Raji (cell line): ENCODE measurements at regions not wholly inside any gene's neighbourhood (a gene's known extent, or its start where the extent isn't known, plus 50 kb on each side); places are given as distances from the start of the nearest gene placed in this dataset.

ENCODE experiments used
- POLR2A ChIP-seq: IDR thresholded peaks from 2 replicates; pipeline ENCODE4 v1.6.1; 2011; ENCODE audit warnings: low read depth, low read length, control low read depth; ENCODE audit not compliant: insufficient read depth

DNA sequence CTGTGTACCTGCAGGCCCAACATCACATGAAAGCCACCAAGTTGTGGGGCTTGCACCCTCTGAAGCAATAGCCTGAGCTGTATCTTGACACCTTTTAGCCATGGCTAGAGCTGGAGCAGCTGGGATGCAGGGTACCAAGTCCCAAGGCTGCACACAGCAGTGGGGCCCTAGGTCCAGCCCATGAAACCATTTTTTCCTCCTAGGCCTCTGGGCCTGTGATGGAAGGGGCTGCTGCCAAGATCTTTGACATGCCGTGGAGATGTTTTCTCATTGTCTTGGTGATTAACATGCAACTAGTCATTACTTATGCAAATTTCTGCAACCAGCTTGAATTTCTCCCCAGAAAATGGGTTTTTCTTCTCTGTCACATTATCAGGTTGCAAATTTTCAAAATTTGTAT is 387.2 kb upstream of the RIOK2 start:
- TF ChIP-seq POLR2A: no peak

GRCh38 chr5:97575322-97575721 is 392.3 kb upstream of the RIOK2 start:
- TF ChIP-seq POLR2A: no peak

- TF ChIP-seq POLR2A: no peak
Observed at GRCh38 chr5:97576956-97577355, 393.9 kb upstream of the RIOK2 start.

DNA sequence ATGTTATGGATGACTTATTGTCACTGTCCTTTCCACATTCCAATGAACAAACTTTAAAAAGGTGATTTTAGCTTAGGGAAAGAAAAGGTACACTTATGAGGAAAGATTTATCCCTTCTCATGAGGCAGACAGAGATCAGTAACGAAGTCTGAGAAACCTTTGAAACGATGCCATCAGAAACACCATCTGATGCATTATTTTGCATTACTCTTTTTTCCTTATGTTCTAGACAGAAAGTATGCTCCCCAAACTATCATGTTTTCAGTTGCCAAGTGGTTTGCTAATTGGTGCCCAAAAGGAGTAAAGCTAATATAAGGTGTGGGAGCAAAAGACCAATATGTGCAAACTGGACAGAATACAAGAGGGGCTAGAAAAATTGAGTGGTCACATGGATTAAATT is 397.7 kb upstream of the RIOK2 start:
- no peak for TF ChIP-seq POLR2A

DNA sequence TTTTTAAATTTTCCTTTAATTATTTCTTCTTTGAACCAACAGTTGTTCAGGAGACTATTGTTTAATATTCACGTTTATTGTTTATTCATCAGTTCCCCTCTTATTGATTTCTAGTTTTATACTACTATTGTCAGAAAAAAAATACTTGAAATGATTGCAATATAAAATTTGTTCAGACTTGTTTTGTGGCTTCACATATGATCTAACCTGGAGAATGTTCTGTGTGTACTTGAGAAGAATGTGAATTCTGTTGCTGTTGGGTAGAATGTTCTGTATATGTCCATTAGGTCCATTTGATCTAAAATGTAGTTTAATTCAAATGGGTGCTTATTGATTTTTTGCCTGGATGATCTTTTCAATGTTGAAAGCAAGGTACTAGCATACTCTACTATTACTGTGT is 408.7 kb upstream of the RIOK2 start:
- no peak for TF ChIP-seq POLR2A

DNA sequence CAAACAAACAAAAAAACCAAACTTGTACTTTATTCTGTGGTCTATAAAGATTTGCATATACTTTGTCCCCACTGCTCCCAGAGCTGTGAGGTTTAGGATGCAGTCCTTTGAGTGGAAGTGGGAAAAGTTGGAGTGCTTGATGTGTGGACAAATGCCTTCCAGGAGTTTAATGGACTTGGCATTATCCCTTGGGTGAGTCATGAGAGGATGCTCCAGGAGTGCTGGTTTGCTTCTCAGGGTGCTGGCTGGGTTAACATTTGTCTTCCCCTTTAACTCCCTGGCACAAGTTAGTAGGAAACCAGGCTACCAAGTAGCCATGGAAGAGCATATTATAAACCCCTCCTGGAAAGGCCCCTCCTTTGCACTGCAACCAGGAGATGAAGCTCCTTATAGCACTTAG is 417.4 kb upstream of the RIOK2 start:
- no peak for TF ChIP-seq POLR2A

DNA sequence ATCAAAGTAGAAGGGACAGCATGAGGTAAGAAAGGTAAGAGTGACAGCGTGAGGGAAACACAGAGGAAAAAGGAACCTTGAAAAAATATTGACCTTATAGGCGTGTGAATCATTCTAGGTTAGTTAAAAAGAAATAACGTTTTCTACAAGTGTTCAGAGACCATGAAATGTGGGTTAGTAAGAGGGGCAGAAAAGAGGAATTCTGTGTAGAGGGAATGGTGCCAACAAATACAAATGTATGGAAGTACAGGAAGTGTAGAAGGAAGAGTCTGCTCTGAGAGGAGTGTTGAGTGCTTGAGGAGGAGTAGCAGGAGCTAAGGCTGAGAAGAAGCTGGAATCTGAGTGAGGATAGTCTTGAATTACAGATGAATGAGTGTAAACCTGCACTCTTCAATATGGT is 418.6 kb upstream of the RIOK2 start:
- no peak for TF ChIP-seq POLR2A

GRCh38 chr5:97606531-97606930 is 423.5 kb upstream of the RIOK2 start:
- TF ChIP-seq POLR2A: no peak

DNA sequence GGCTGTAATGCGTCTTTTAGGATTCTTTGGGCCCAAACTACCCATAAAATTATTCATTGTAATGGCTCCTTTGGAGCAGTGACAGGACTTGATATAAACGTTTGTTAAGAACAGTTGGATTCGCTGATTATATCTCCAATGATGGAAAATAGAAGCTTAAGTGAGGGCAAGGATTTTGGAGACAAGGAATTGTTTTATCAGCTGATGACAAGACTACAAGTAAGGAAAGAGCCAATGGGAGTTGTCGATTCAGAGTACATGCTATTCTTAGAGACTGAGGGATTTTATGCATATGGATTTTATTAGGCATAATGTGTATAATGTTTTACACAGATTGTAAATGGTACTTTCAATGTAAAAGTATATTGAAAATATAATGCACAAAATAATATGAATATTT is 425.5 kb upstream of the RIOK2 start:
- TF ChIP-seq POLR2A: no peak

- no peak for TF ChIP-seq POLR2A
Observed at GRCh38 chr5:97618721-97619120, 435.7 kb upstream of the RIOK2 start.

DNA sequence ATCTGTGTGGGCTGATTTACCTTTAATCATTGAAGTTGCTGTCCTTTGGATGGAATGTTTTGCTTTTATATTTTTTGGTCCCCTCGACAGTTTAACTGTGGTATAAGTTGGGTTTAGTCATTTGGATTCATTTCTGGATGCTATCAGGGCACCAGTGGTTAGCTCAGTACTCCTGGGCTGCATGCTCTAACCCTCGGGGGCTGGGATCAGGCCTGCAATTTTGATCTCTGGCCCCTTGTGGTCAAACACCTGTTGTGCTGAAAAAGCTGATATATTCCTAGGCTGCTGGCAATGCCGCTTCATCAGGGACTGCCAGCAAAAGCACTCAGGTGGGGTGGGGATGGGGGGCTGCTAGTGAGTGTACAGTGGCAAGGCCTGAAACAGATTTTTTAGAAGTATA is 440.4 kb upstream of the RIOK2 start:
- no peak for TF ChIP-seq POLR2A

DNA sequence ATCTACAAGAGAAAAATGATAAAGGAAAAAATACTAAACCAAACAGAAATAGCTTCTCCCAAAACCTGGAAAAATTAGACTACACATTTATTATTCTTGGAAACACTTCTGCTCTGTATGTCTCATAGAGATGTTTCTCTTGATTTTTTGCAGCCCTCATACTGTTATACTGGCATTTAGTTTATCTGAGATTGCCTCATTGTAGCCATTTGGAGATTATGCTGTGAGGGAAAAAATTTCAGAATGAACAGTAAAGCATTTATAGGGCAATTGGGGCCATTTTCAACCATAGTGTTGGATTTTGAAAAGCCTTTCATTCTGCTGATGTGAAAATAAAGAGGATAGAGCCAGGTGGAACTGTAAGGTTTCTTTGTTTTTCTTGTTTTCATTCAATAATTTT is 441.8 kb upstream of the RIOK2 start:
- TF ChIP-seq POLR2A: no peak

GRCh38 chr5:97627272-97627671 is 444.2 kb upstream of the RIOK2 start:
- no peak for TF ChIP-seq POLR2A

GRCh38 chr5:97628031-97628430 is 445.0 kb upstream of the RIOK2 start:
- TF ChIP-seq POLR2A: no peak

DNA sequence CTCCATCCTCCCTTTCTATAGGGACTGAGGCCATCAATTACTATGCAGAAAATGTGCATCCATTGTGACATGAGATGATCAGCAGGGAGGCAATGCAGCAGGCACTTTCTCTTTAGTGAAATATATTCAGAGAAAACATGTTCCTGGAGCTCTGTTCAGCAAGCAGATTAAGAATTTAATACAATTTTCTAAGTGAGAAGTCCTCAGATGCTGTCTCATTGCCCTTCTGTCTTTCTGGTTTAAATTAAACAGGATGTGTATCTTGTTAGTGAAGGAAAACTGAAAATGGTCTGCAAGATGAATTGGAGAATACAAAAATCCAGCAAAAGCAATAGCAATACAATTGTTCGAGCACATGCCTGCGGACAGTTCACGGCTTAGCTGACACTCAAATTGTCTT is 445.8 kb upstream of the RIOK2 start:
- no peak for TF ChIP-seq POLR2A

GRCh38 chr5:97629276-97629675 is 446.2 kb upstream of the RIOK2 start:
- no peak for TF ChIP-seq POLR2A

DNA sequence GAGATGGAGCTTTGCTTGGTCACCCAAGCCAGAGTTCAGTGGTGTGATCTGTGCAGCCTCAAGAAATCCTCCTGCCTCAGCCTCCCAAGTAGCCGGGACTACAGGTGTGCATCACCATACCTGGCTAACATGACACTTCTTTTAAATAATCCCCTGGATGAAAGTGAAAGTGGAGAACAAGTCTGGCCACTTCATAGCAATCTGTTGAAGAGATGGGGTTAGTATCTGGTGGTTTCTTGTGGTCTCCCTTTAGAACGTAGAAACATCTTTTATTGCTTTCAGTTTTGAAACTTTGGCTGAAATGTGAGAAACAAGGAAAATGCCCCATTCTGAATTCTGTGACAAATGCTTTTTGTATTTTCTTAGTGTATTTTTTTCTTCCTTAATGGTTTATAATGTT is 452.5 kb upstream of the RIOK2 start:
- TF ChIP-seq POLR2A: no peak

DNA sequence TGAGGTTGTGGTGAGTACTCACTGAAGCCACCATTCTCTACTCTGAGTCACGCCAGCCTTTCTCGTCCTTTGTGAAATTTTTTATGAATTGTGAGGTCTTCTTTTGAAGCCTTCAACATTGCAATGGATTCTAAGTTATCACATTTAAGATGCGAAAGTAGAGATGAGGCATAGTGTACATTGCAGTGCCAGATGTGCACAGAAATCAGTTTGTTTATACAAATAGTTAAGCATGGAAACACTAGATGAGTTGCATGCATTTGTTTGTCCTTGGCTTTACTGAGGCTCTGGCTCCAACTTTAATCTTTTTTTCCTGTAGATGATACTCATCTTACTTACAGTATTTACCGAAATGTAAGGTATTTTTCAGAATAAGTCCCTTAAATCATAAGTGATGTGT is 453.7 kb upstream of the RIOK2 start:
- no peak for TF ChIP-seq POLR2A

GRCh38 chr5:97641081-97641480 is 458.0 kb upstream of the RIOK2 start:
- TF ChIP-seq POLR2A: no peak

- no peak for TF ChIP-seq POLR2A
Observed at GRCh38 chr5:97644206-97644605, 461.2 kb upstream of the RIOK2 start.
